Astrocyte (in vitro differentiated cells and primary cell): ENCODE measurements at regions not wholly inside any gene's neighbourhood (a gene's known extent, or its start where the extent isn't known, plus 50 kb on each side); places are given as distances from the start of the nearest gene placed in this dataset.

Source experiments
- DNase-seq: peaks from one replicate; pipeline ENCODE4 v3.0.0-alpha.2; 2010; ENCODE audit warnings: low read depth
- FAIRE-seq: peaks from 2 replicates; lab custom pipeline; 2011; peaks lifted over from hg19 to GRCh38; lab: Jason Lieb, UNC
- H2AFZ ChIP-seq: 2 replicates; pipeline ENCODE4 v1.6.0; 2012; ENCODE audit warnings: low read depth, low read length, inconsistent platforms
- H3K27ac ChIP-seq: 2 replicates; pipeline ENCODE4 v1.5.1; 2011; ENCODE audit warnings: low read depth, low read length, inconsistent platforms
- H3K27me3 ChIP-seq: 2 replicates; pipeline ENCODE4 v1.6.0; 2011; ENCODE audit warnings: low read length, inconsistent platforms; ENCODE audit not compliant: insufficient read depth
- H3K36me3 ChIP-seq: 2 replicates; pipeline ENCODE4 v1.5.1; 2011; ENCODE audit warnings: low read length, inconsistent platforms; ENCODE audit not compliant: insufficient read depth
- H3K4me1 ChIP-seq: 2 replicates; pipeline ENCODE4 v1.5.1; 2011; ENCODE audit warnings: low read length, inconsistent platforms; ENCODE audit not compliant: insufficient read depth
- H3K4me2 ChIP-seq: 2 replicates; pipeline ENCODE4 v1.6.0; 2012; ENCODE audit warnings: low read length, inconsistent platforms
- H3K4me3 ChIP-seq: 2 replicates; pipeline ENCODE4 v1.5.1; 2011; ENCODE audit warnings: low read depth, mild to moderate bottlenecking, low read length, inconsistent platforms; ENCODE audit not compliant: insufficient read depth
- H3K79me2 ChIP-seq: 2 replicates; pipeline ENCODE4 v1.6.0; 2012; ENCODE audit warnings: mild to moderate bottlenecking, low read length, inconsistent platforms; ENCODE audit not compliant: insufficient read depth
- H3K9ac ChIP-seq: 2 replicates; pipeline ENCODE4 v1.6.0; 2012; ENCODE audit warnings: mild to moderate bottlenecking, low read length, inconsistent platforms
- H3K9me3 ChIP-seq: 2 replicates; pipeline ENCODE4 v1.5.1; 2012; ENCODE audit warnings: low read depth, mild to moderate bottlenecking, low read length, inconsistent platforms; ENCODE audit not compliant: insufficient read depth
- H4K20me1 ChIP-seq: 2 replicates; pipeline ENCODE4 v1.6.0; 2012; ENCODE audit warnings: low read length, inconsistent platforms; ENCODE audit not compliant: insufficient read depth
- H3K27ac Mint-ChIP-seq: one replicate; pipeline ENCODE4 v1.8.0; 2021; ENCODE audit warnings: mild to moderate bottlenecking, mixed read lengths; ENCODE audit not compliant: unreplicated experiment
- H3K27me3 Mint-ChIP-seq: one replicate; pipeline ENCODE4 v1.8.0; 2021; ENCODE audit warnings: low read depth, mixed read lengths; ENCODE audit not compliant: unreplicated experiment
- H3K36me3 Mint-ChIP-seq: one replicate; pipeline ENCODE4 v1.8.0; 2021; ENCODE audit warnings: low read depth, mixed read lengths; ENCODE audit not compliant: unreplicated experiment
- H3K4me1 Mint-ChIP-seq: one replicate; pipeline ENCODE4 v1.8.0; 2021; ENCODE audit warnings: low read depth, mixed read lengths; ENCODE audit not compliant: unreplicated experiment
- H3K4me3 Mint-ChIP-seq: one replicate; pipeline ENCODE4 v1.8.0; 2021; ENCODE audit warnings: mild to moderate bottlenecking, moderate library complexity, mixed read lengths; ENCODE audit not compliant: unreplicated experiment
- H3K9me3 Mint-ChIP-seq: one replicate; pipeline ENCODE4 v1.8.0; 2021; ENCODE audit warnings: mild to moderate bottlenecking, mixed read lengths; ENCODE audit not compliant: unreplicated experiment
- CTCF ChIP-seq: IDR thresholded peaks from 2 replicates; pipeline ENCODE4 v1.5.1; 2011; ENCODE audit warnings: low read depth, mild to moderate bottlenecking, inconsistent platforms, low read length, moderate library complexity; ENCODE audit not compliant: insufficient read depth
- EZH2 ChIP-seq: IDR thresholded peaks from 2 replicates; pipeline ENCODE4 v1.6.1; 2012; ENCODE audit warnings: mild to moderate bottlenecking, low read length, inconsistent platforms; ENCODE audit not compliant: insufficient read depth

GRCh38 chr3:75075158-75075557, 460.7 kb upstream of the CNTN3 start:
- no peak for DNase-seq
- H3K79me2 ChIP-seq: no peaks in the 10 kb centered on the region
- no peaks in the 10 kb centered on the region for H3K27me3 Mint-ChIP-seq
- H3K27me3 ChIP-seq: no peaks in the 10 kb centered on the region
- no peak overlapping the region for H3K4me2 ChIP-seq
- TF ChIP-seq CTCF: no peak
- TF ChIP-seq EZH2: no peak
- FAIRE-seq: no peak
- H3K36me3 Mint-ChIP-seq: no peaks in the 10 kb centered on the region
- H3K4me1 ChIP-seq: no peaks in the 10 kb centered on the region
- H3K9me3 ChIP-seq: no peaks in the 10 kb centered on the region
- H3K27ac ChIP-seq: no peak overlapping the region
- H3K9ac ChIP-seq: no peak overlapping the region
- no peaks in the 10 kb centered on the region for H3K9me3 Mint-ChIP-seq
- H3K27ac Mint-ChIP-seq: no peak overlapping the region
- H2AFZ ChIP-seq: no peak overlapping the region
- H3K4me3 Mint-ChIP-seq: no peak overlapping the region
- H3K4me3 ChIP-seq: no peak overlapping the region
- H4K20me1 ChIP-seq: no peaks in the 10 kb centered on the region
- no peaks in the 10 kb centered on the region for H3K36me3 ChIP-seq
- H3K4me1 Mint-ChIP-seq: no peaks in the 10 kb centered on the region

GRCh38 chr3:75076481-75076880, 462.0 kb upstream of the CNTN3 start:
- Histone ChIP-seq H3K27ac (no peak overlapping the region), H3K4me1 (no peaks in the 10 kb centered on the region), H3K27me3 (no peaks in the 10 kb centered on the region), H3K4me2 (no peak overlapping the region), H2AFZ (no peak overlapping the region), H3K36me3 (no peaks in the 10 kb centered on the region), H4K20me1 (no peaks in the 10 kb centered on the region), H3K4me3 (no peak overlapping the region), H3K9me3 (no peaks in the 10 kb centered on the region), H3K9ac (no peak overlapping the region), H3K79me2 (no peaks in the 10 kb centered on the region)
- Mint-ChIP-seq H3K36me3 (no peaks in the 10 kb centered on the region), H3K27ac (no peak overlapping the region), H3K4me1 (no peaks in the 10 kb centered on the region), H3K9me3 (no peaks in the 10 kb centered on the region), H3K4me3 (no peak overlapping the region), H3K27me3 (no peaks in the 10 kb centered on the region)
- FAIRE-seq: no peak
- no peak for DNase-seq
- no peak for TF ChIP-seq CTCF
- TF ChIP-seq EZH2: no peak

GRCh38 chr3:75078290-75078689, 463.8 kb upstream of the CNTN3 start:
- H3K4me1 Mint-ChIP-seq: no peaks in the 10 kb centered on the region
- Histone ChIP-seq H3K9me3 (no peaks in the 10 kb centered on the region), H3K27ac (no peak overlapping the region), H3K4me2 (no peak overlapping the region), H3K36me3 (no peaks in the 10 kb centered on the region), H3K4me3 (no peak overlapping the region), H4K20me1 (no peaks in the 10 kb centered on the region), H2AFZ (no peak overlapping the region), H3K4me1 (no peaks in the 10 kb centered on the region), H3K27me3 (no peaks in the 10 kb centered on the region), H3K9ac (no peak overlapping the region), H3K79me2 (no peaks in the 10 kb centered on the region)
- H3K4me3 Mint-ChIP-seq: no peak overlapping the region
- DNase-seq: no peak
- H3K9me3 Mint-ChIP-seq: no peaks in the 10 kb centered on the region
- no peak overlapping the region for H3K27ac Mint-ChIP-seq
- FAIRE-seq: no peak
- TF ChIP-seq EZH2 (no peak), CTCF (no peak)
- no peaks in the 10 kb centered on the region for H3K27me3 Mint-ChIP-seq
- no peaks in the 10 kb centered on the region for H3K36me3 Mint-ChIP-seq
